ENCODE measurements at regions not wholly inside any gene's neighbourhood (a gene's known extent, or its start where the extent isn't known, plus 50 kb on each side); places are given as distances from the start of the nearest gene placed in this dataset.

DNA sequence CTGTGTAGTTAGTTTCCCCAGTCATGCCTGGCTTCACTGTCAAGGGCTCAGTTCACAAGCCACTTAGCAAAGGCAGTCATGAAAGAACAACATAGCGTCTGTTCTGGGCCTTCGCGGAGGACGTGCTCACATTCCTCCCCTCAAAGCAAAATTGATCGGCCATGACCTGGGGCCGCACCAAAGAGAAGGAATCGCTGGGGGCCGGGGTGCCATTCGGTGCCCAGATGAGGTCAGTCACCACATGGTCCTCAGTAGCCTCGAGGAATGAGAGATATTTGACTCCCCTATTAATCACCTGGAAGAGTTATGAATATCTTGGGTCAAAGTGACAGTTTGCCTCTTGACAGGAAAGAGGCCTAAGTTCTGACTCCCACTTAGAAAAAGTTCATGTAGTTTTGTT is 251.1 kb upstream of the JUN start:
- DNase-seq (ENCODE audit: low read depth): no peak
- H3K4me3 ChIP-seq (ENCODE audit: low read depth, low read length): no peak overlapping the region
- TF ChIP-seq, protein P1, sequence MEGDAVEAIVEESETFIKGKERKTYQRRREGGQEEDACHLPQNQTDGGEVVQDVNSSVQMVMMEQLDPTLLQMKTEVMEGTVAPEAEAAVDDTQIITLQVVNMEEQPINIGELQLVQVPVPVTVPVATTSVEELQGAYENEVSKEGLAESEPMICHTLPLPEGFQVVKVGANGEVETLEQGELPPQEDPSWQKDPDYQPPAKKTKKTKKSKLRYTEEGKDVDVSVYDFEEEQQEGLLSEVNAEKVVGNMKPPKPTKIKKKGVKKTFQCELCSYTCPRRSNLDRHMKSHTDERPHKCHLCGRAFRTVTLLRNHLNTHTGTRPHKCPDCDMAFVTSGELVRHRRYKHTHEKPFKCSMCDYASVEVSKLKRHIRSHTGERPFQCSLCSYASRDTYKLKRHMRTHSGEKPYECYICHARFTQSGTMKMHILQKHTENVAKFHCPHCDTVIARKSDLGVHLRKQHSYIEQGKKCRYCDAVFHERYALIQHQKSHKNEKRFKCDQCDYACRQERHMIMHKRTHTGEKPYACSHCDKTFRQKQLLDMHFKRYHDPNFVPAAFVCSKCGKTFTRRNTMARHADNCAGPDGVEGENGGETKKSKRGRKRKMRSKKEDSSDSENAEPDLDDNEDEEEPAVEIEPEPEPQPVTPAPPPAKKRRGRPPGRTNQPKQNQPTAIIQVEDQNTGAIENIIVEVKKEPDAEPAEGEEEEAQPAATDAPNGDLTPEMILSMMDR (IDR thresholded peaks at IDR 0.05; ENCODE audit: low read depth, low read length): no peak
- TF ChIP-seq, protein P2, sequence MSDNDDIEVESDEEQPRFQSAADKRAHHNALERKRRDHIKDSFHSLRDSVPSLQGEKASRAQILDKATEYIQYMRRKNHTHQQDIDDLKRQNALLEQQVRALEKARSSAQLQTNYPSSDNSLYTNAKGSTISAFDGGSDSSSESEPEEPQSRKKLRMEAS (IDR thresholded peaks at IDR 0.05; ENCODE audit: low read depth, low read length): no peak
- no peak for TF ChIP-seq MYC (IDR thresholded peaks at IDR 0.05; ENCODE audit: low read depth, low read length)
- no peak for TF ChIP-seq POLR2A (IDR thresholded peaks at IDR 0.05; ENCODE audit: extremely low read depth, insufficient read length)

DNA sequence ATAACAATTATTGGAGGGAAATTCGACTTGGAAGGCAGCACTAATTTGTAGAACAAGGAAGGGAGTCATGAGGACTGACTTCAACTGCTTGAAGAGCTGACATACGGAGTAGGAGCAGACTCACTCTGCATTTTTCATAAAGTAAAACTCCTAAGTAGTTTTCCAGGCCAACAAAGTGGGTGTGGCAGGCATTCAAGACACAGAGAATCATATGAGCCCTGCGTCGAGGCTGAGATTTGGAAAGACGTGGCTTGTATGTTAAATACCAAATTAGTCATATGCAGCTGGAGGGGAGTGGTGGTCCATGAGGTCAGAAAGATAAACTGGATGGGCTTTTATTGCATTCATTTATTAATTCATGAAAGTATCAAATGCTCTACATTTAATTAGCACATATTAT is 255.7 kb upstream of the JUN start:
- H3K4me3 ChIP-seq (ENCODE audit: low read depth, low read length): no peak overlapping the region
- TF ChIP-seq, protein P2 (IDR thresholded peaks at IDR 0.05; ENCODE audit: low read depth, low read length): no peak
- TF ChIP-seq MYC (IDR thresholded peaks at IDR 0.05; ENCODE audit: low read depth, low read length) (no peak), POLR2A (IDR thresholded peaks at IDR 0.05; ENCODE audit: extremely low read depth, insufficient read length) (no peak)
- TF ChIP-seq, protein P1 (IDR thresholded peaks at IDR 0.05; ENCODE audit: low read depth, low read length): no peak
- DNase-seq (ENCODE audit: low read depth): no peak

DNA sequence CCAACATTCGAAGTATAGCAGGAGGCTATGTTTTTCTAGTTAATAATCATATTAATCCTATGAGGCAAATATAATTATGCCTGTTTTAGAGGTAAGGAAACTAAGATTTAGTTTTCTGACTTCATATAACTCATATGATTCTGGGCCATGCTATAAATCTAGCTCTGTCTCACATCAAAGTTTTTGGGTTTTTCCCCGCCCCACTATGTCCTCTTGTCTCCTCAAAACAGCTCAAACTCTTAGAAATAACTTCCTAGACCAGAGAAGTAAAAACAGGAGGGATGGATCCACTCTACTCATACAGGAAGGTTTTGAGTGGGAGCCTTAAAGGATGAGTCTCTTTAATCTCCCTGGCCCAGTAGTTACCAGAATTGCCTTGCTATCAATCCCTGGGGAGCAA is 256.4 kb upstream of the FGGY start:
- TF ChIP-seq, protein P1 (IDR thresholded peaks at IDR 0.05; ENCODE audit: low read depth, low read length): no peak
- no peak for TF ChIP-seq POLR2A (IDR thresholded peaks at IDR 0.05; ENCODE audit: extremely low read depth, insufficient read length)
- no peak for TF ChIP-seq MYC (IDR thresholded peaks at IDR 0.05; ENCODE audit: low read depth, low read length)
- TF ChIP-seq, protein P2 (IDR thresholded peaks at IDR 0.05; ENCODE audit: low read depth, low read length): no peak
- no peak for DNase-seq (ENCODE audit: low read depth)
- H3K4me3 ChIP-seq (ENCODE audit: low read depth, low read length): no peak overlapping the region

DNA sequence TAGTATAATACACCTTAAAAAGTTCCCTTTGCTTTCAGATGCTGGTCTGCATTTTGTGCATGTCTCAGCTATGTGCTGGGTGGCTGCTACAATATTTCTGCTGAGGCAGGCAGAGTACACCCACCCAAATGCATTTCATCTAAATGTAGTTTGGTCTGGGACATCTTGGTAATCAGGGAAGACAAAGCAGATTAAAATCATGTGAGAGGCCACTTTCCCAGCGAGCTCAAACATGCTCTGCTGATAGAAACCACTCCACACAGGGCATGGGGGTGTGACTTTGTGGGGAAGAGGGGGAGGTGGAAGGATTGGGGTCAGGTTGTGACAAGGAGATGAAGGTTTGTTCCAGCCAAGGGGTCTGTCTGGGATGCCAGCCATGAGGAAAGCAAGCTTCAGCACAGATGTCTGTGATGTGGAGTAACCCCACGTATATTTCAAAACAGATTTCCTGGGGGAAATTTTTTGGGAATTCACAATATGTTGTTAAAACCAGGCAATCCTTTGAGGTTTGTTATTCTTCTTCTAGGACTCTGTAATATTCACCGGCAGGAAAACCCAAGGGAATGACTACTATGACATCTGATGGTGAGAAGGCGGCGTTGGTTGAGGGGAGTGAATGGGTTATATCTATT is 255.1 kb upstream of the FGGY start:
- H3K4me3 ChIP-seq (ENCODE audit: low read depth, low read length): no peak overlapping the region
- TF ChIP-seq POLR2A (IDR thresholded peaks at IDR 0.05; ENCODE audit: extremely low read depth, insufficient read length) (no peak), MYC (IDR thresholded peaks at IDR 0.05; ENCODE audit: low read depth, low read length) (no peak)
- TF ChIP-seq, protein P2 (IDR thresholded peaks at IDR 0.05; ENCODE audit: low read depth, low read length): no peak
- TF ChIP-seq, protein P1 (IDR thresholded peaks at IDR 0.05; ENCODE audit: low read depth, low read length): no peak
- no peak for DNase-seq (ENCODE audit: low read depth)

DNA sequence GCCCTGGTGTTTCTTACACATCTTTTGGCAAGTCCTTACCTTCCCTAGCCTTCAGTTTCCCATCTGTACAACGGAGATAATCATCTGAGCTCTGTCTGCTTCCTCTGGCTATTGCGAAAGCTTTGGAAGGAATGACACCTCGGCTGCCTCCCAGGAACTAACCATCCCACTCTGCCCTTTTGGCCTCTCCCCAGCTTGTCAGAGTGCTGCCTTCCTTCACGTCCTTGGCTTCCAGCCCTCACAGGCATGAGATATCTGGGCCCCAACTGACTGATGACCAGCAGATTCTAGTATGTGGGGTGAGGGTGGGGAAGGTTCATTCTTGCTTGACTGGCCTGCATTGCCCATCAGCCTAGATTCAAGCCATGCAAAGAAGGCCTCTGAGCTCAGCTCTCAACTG is 253.1 kb upstream of the FGGY start:
- TF ChIP-seq POLR2A (IDR thresholded peaks at IDR 0.05; ENCODE audit: extremely low read depth, insufficient read length) (no peak), MYC (IDR thresholded peaks at IDR 0.05; ENCODE audit: low read depth, low read length) (no peak)
- TF ChIP-seq, protein P1 (IDR thresholded peaks at IDR 0.05; ENCODE audit: low read depth, low read length): no peak
- TF ChIP-seq, protein P2 (IDR thresholded peaks at IDR 0.05; ENCODE audit: low read depth, low read length): no peak
- DNase-seq (ENCODE audit: low read depth): peak; percentile 24
- no peak overlapping the region for H3K4me3 ChIP-seq (ENCODE audit: low read depth, low read length)

Measured in NB4 (cell line).